T-cell (primary cell): ENCODE measurements at regions not wholly inside any gene's neighbourhood (a gene's known extent, or its start where the extent isn't known, plus 50 kb on each side); places are given as distances from the start of the nearest gene placed in this dataset.
"Not testable (repeated sequence)": the region's sequence is repeated elsewhere in the genome, so short reads cannot be mapped to it uniquely, and the experiment has no call there.

ENCODE experiments used
- ATAC-seq, 4 experiments: fragments of 200-7000 bp in 3 of 4; fragments of 150-1000 bp in 1 of 4; cut with Tn5 transposase; replicated peaks in 1 of 4; 1 replicate in 3 of 4; 2 replicates in 1 of 4; pipeline ENCODE4 v1.10.0; 2021; ENCODE audit warnings: moderate library complexity in 3 of 4, mild to moderate bottlenecking in 2 of 4, moderate number of reproducible peaks in 1 of 4
- CTCF ChIA-PET, 2 donors: fragments of 300-600 bp; sonication (Branson Sonifier 250); formaldehyde crosslinking; loops; one replicate each; lab custom pipeline; 2022; ENCODE audit warnings: antibody characterized with exemption in 2 of 2; lab: Charles Lee
- POLR2A ChIA-PET, 2 donors: fragments of 300-600 bp; sonication (Branson Sonifier 250); formaldehyde crosslinking; loops; one replicate each; lab custom pipeline; 2022; ENCODE audit warnings: antibody characterized with exemption in 2 of 2; lab: Charles Lee
- DNase-seq, 35 experiments: peaks; one replicate each; pipeline versions ENCODE4 v3.0.0 to v3.0.0-alpha.2; 2013 to 2023
- H3K27ac ChIP-seq: one replicate; pipeline ENCODE4 v1.5.1; 2013; ENCODE audit warnings: low read length
- H3K27me3 ChIP-seq, 2 experiments: replicated peaks in 1 of 2; 1 replicate in 1 of 2; 2 replicates in 1 of 2; pipeline versions ENCODE4 v1.6.1 to v1.7.0; 2013; ENCODE audit warnings: low read length in 1 of 2, mixed read lengths in 1 of 2; ENCODE audit not compliant: control insufficient read depth in 2 of 2, insufficient read depth in 2 of 2; ENCODE audit errors: extremely low read depth in 1 of 2
- H3K36me3 ChIP-seq, 2 donors: 1 replicate in 1 of 2; 2 replicates in 1 of 2; pipeline versions ENCODE4 v1.6.1 to v1.7.0; 2013; ENCODE audit warnings: low read length in 1 of 2; ENCODE audit not compliant: control insufficient read depth in 2 of 2, insufficient read depth in 1 of 2; ENCODE audit errors: extremely low read depth in 1 of 2
- H3K4me1 ChIP-seq, 2 experiments: 1 replicate in 1 of 2; 2 replicates in 1 of 2; pipeline versions ENCODE4 v1.6.1 to v1.7.0; 2013; ENCODE audit warnings: low read length in 2 of 2, mixed read lengths in 1 of 2; ENCODE audit not compliant: insufficient read depth in 2 of 2, control insufficient read depth in 1 of 2; ENCODE audit errors: extremely low read depth in 1 of 2
- H3K4me3 ChIP-seq, 2 donors: 1 replicate in 1 of 2; 2 replicates in 1 of 2; pipeline versions ENCODE4 v1.5.1 to v1.7.0; 2013; ENCODE audit warnings: mild to moderate bottlenecking in 2 of 2, low read length in 1 of 2, moderate library complexity in 1 of 2; ENCODE audit not compliant: control insufficient read depth in 1 of 2; ENCODE audit errors: extremely low read depth in 1 of 2
- H3K9me3 ChIP-seq: 2 replicates; pipeline ENCODE4 v1.7.0; 2013
- H3K27ac Mint-ChIP-seq, 2 donors: one replicate each; pipeline ENCODE4 v1.8.0; 2020 to 2021; ENCODE audit warnings: mild to moderate bottlenecking in 2 of 2, mixed read lengths in 2 of 2
- H3K27me3 Mint-ChIP-seq, 2 donors: one replicate each; pipeline ENCODE4 v1.8.0; 2021 to 2022; ENCODE audit warnings: mixed read lengths in 2 of 2
- H3K36me3 Mint-ChIP-seq: one replicate; pipeline ENCODE4 v1.8.0; 2021; ENCODE audit warnings: mixed read lengths
- H3K4me1 Mint-ChIP-seq, 3 donors: one replicate each; pipeline ENCODE4 v1.8.0; 2020 to 2022; ENCODE audit warnings: mixed read lengths in 3 of 3, mild to moderate bottlenecking in 1 of 3
- H3K4me3 Mint-ChIP-seq, 3 donors: one replicate each; pipeline ENCODE4 v1.8.0; 2020 to 2022; ENCODE audit warnings: mild to moderate bottlenecking in 3 of 3, mixed read lengths in 3 of 3, moderate library complexity in 3 of 3
- H3K9me3 Mint-ChIP-seq, 3 donors: one replicate each; pipeline ENCODE4 v1.8.0; 2020 to 2022; ENCODE audit warnings: mixed read lengths in 3 of 3
- WGBS: methylation state at CpG from one replicate; pipeline ENCODE4 v1.1.5; 2013; ENCODE audit warnings: missing lambda C conversion rate; ENCODE audit not compliant: insufficient coverage; 5-methylcytosine and 5-hydroxymethylcytosine counted together

DNA sequence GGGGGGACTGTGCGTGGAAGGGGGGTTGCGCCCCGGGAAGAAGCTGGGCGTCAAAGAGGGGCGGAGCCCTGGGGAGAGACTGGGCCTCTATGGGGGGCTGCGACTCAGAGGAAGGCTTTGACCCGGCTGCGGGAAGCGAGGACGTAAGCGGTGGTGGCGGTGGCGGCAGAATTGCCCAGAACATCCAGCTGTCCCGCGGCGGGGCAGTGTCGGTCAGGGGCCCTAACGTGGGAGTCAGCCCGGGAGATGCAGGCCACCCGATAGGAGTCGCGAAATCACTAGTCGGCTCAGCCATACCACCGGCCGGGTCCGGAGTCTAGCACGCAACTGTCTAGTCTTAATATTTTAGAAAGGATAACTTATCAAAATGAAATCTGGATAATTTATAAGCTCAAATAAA is 387.6 kb upstream of the EYS start:
- Mint-ChIP-seq H3K27ac (no peak overlapping the region), H3K9me3 (peaks cover 11 to 28% (median 16%) of the 10 kb centered on the region in 3 donors), H3K4me3 (no peak overlapping the region), H3K36me3 (no peaks in the 10 kb centered on the region), H3K27me3 (no peaks in the 10 kb centered on the region), H3K4me1 (no peaks in the 10 kb centered on the region)
- ChIA-PET POLR2A (no interaction called here), CTCF (no interaction called here)
- H3K27me3 ChIP-seq, result no peaks in the 10 kb centered on the region
- H3K9me3 ChIP-seq, result no peaks in the 10 kb centered on the region
- H3K36me3 ChIP-seq, result no peaks in the 10 kb centered on the region
- H3K4me3 ChIP-seq, result no peak overlapping the region
- DNase-seq (no peak), ATAC-seq (no peak)
- 97% methylated on average over 15 of the region's 27 CpGs for WGBS
- no peaks in the 10 kb centered on the region for H3K4me1 ChIP-seq
- no peak overlapping the region for H3K27ac ChIP-seq

DNA sequence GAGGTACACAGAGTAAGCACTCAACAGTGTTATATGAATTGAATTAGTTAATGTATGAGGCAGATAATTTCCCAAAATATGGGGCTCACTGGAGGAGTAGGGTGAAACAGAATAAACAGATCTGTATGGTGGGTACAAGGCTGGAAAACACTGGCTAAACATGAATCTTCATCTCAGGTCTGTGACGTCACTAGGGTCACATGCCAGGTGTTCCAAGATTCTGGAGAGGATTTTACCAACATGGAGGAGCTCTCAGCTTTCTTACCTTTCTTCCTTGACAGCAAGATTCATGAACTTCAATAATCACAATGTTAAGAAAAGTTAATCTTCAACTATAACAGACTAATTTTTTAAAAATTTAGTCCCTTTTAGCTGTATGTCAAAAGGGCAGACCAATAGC is 385.3 kb upstream of the EYS start:
- WGBS, result no CpG with 5 or more reads among the region's 1 CpG
- H3K9me3 Mint-ChIP-seq, result peaks cover 16 to 31% (median 21%) of the 10 kb centered on the region in 3 donors
- H3K4me3 Mint-ChIP-seq, ATAC-seq, H3K27ac Mint-ChIP-seq, H3K27me3 Mint-ChIP-seq, H3K27me3 ChIP-seq, H3K36me3 Mint-ChIP-seq, CTCF ChIA-PET, H3K36me3 ChIP-seq, POLR2A ChIA-PET, H3K4me1 Mint-ChIP-seq, DNase-seq, H3K4me1 ChIP-seq, H3K9me3 ChIP-seq, H3K4me3 ChIP-seq, H3K27ac ChIP-seq: not testable (repeated sequence)

DNA sequence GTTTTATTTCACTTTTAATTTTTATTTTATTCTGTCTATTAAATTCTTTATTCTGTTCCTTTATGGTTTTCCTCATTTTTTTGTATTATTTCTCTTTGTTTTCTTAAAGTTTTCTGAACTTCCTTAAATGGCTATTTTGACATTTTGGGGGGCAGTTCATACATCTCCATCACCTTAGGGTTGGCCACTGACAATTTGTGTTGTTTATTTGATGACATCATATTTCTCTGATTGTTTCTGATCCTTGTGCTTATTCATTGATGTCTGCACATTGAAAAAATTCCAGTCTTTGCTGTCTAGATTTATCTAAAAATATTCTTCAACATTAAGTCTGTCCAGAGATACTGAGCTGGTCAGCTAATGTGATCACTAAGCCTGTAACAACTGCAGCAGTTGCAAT is 379.5 kb upstream of the EYS start:
- Mint-ChIP-seq H3K27me3 (no peaks in the 10 kb centered on the region), H3K36me3 (no peaks in the 10 kb centered on the region), H3K27ac (no peak overlapping the region), H3K4me1 (no peaks in the 10 kb centered on the region), H3K4me3 (no peak overlapping the region), H3K9me3 (peaks cover 36 to 38% (median 38%) of the 10 kb centered on the region in 3 donors)
- ChIA-PET CTCF (no interaction called here), POLR2A (no interaction called here)
- no peaks in the 10 kb centered on the region for H3K4me1 ChIP-seq
- no peak overlapping the region for H3K27ac ChIP-seq
- H3K27me3 ChIP-seq, result no peaks in the 10 kb centered on the region
- no peaks in the 10 kb centered on the region for H3K9me3 ChIP-seq
- no peak for ATAC-seq
- DNase-seq, result no peak
- no peak overlapping the region for H3K4me3 ChIP-seq
- no peaks in the 10 kb centered on the region for H3K36me3 ChIP-seq

DNA sequence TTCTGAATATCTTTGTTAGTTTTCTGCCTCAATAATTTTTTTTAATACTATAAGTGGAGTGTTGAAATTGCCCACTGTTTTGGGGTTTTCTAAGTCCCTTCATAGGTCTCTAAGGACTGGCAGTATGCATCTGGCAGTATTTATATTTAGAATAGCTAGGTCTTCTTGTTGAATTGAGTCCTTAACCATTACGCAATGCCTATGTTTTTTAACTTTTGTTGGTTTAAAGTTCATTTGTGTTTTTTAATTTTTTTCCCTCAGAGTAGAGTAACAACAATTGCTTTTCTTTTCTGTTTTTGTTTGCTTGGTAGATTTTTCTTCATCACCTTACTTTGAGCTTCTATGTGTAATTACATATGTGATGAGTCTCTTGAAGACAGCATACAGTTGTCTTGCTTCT is 375.9 kb upstream of the EYS start:
- Histone ChIP-seq H3K4me1 (no peaks in the 10 kb centered on the region), H3K27me3 (no peaks in the 10 kb centered on the region), H3K9me3 (peaks cover 6% of the 10 kb centered on the region), H3K36me3 (no peaks in the 10 kb centered on the region), H3K27ac (no peak overlapping the region), H3K4me3 (no peak overlapping the region)
- Mint-ChIP-seq H3K4me1 (no peaks in the 10 kb centered on the region), H3K4me3 (no peak overlapping the region), H3K9me3 (peaks cover 35 to 40% (median 37%) of the 10 kb centered on the region in 3 donors), H3K27me3 (no peaks in the 10 kb centered on the region), H3K27ac (no peak overlapping the region), H3K36me3 (no peaks in the 10 kb centered on the region)
- POLR2A ChIA-PET, result no interaction called here
- ATAC-seq (no peak), DNase-seq (no peak)
- no CpG with 5 or more reads among the region's 1 CpG for WGBS
- CTCF ChIA-PET, result no interaction called here

DNA sequence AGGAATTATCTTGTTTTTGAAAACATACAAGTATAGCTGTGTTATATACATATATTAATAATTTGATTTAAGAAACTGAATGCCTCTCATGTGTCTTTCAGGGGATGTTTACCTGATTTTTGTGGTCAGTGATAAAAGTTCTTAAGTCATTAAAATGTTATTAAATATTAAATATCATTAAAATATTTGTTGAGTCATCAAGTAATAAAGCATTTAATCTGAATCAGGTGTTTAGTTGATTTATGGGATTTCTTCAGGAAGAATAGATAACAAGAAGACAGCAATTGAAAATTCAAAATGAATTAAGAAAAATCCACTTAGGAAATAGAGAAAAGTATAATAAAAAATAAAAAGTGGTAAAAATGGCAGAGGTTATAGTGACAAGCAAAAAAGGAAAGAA is 361.9 kb upstream of the EYS start:
- CTCF ChIA-PET, result no interaction called here
- ATAC-seq, result no peak

DNA sequence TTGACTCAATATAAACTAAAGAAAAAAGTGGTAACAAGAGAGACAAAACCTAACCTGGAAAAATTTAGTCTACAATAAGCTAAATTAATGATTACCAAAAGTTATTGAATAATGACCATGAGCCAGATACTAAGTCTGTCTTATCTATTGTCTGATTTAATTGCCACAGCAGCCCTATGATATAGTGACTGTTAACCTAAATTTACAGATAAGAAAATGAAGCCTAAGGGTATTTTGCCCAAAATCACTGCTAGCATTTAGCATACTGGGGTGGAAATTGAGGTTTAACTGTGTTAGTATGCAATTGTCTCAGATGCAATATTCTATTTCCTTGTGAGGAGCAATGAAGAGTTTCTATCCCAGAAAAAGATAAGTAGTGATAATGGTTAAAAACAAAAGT is 361.0 kb upstream of the EYS start:
- POLR2A ChIA-PET, result no interaction called here
- Mint-ChIP-seq H3K27ac (no peak overlapping the region), H3K36me3 (no peaks in the 10 kb centered on the region), H3K27me3 (no peaks in the 10 kb centered on the region), H3K4me3 (no peak overlapping the region), H3K4me1 (no peaks in the 10 kb centered on the region), H3K9me3 (peaks cover 6 to 8% (median 6%) of the 10 kb centered on the region in 3 donors)
- Histone ChIP-seq H3K27me3 (no peaks in the 10 kb centered on the region), H3K36me3 (no peaks in the 10 kb centered on the region), H3K27ac (no peak overlapping the region), H3K9me3 (no peaks in the 10 kb centered on the region), H3K4me1 (no peaks in the 10 kb centered on the region), H3K4me3 (no peak overlapping the region)
- ATAC-seq (no peak), DNase-seq (no peak)
- CTCF ChIA-PET, result no interaction called here

More for the DNA sequence above, 361.9 kb upstream of the EYS start:
- Mint-ChIP-seq H3K27me3 (no peaks in the 10 kb centered on the region), H3K4me3 (no peak overlapping the region), H3K4me1 (no peaks in the 10 kb centered on the region), H3K27ac (no peak overlapping the region), H3K9me3 (peaks cover 10% of the 10 kb centered on the region in 3 donors), H3K36me3 (no peaks in the 10 kb centered on the region)
- H3K36me3 ChIP-seq, result no peaks in the 10 kb centered on the region
- no peak overlapping the region for H3K27ac ChIP-seq
- H3K27me3 ChIP-seq, result no peaks in the 10 kb centered on the region
- no peak overlapping the region for H3K4me3 ChIP-seq
- no peaks in the 10 kb centered on the region for H3K4me1 ChIP-seq
- POLR2A ChIA-PET, result no interaction called here
- no peak for DNase-seq
- H3K9me3 ChIP-seq, result no peaks in the 10 kb centered on the region

DNA sequence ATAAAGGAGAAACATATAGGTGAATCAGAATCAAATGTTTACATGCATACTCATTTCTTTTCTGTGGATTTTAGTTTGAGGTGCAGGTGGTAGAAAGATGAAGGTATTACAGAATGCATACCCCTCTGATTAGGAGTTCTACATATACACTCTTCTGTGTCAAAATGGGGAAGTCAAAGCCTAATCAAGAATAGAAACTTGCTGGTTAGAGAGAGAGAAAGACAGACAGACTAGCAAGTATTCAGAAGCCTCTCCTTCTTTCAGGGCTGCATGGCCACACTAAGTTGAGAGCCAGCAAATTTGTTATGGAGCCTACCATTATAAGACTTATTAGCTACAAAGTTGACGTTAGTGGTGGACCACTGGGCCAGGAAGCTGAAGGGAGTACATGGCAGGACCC is 358.3 kb upstream of the EYS start:
- CTCF ChIA-PET, result no interaction called here
- DNase-seq (no peak), ATAC-seq (no peak)
- Histone ChIP-seq H3K4me1 (no peaks in the 10 kb centered on the region), H3K36me3 (no peaks in the 10 kb centered on the region), H3K27ac (no peak overlapping the region), H3K9me3 (no peaks in the 10 kb centered on the region), H3K4me3 (no peak overlapping the region), H3K27me3 (no peaks in the 10 kb centered on the region)
- no CpG with 5 or more reads among the region's 1 CpG for WGBS
- Mint-ChIP-seq H3K4me1 (no peaks in the 10 kb centered on the region), H3K4me3 (no peak overlapping the region), H3K27me3 (no peaks in the 10 kb centered on the region), H3K9me3 (peaks cover 0 to 10% (median 8%) of the 10 kb centered on the region in 3 donors), H3K27ac (no peak overlapping the region), H3K36me3 (no peaks in the 10 kb centered on the region)
- POLR2A ChIA-PET, result no interaction called here
